ENCODE measurements at regions not wholly inside any gene's neighbourhood (a gene's known extent, or its start where the extent isn't known, plus 50 kb on each side); places are given as distances from the start of the nearest gene placed in this dataset.
"Not testable (repeated sequence)": the region's sequence is repeated elsewhere in the genome, so short reads cannot be mapped to it uniquely, and the experiment has no call there.

DNA sequence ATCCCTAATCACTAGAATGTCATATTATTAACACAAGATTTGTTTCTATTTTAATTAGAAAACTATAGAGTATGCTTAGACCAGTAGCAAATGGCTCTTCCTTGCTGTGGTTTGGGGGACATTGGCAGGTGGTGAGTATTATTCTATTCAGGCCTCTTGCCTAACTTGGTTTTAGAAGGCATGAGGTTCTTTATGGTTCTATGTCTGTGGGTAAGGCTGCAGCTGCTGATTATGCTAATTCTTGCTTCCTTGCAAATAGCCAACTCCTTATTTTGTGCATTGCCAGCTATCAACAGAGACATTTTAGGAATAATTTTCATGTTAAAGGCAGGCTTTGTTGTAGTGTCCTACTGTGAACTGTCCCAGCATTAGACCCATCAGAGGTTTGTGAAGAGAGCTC is 1344.9 kb downstream of the UQCRFS1 start:
- CTCF ChIA-PET = no interaction called here
- Mint-ChIP-seq H3K27ac (no peak overlapping the region), H3K36me3 (peaks cover 0 to 5% (median 3%) of the 10 kb centered on the region in 3 donors), H3K9me3 (peaks cover 30 to 50% (median 47%) of the 10 kb centered on the region in 5 donors), H3K27me3 (no peaks in the 10 kb centered on the region), H3K4me3 (no peak overlapping the region), H3K4me1 (no peaks in the 10 kb centered on the region)
- H3K4me1 ChIP-seq (ENCODE audit: insufficient read depth, low read length) = no peaks in the 10 kb centered on the region
- no peaks in the 10 kb centered on the region for H3K36me3 ChIP-seq (ENCODE audit: insufficient read depth, low read length)
- H3K27ac ChIP-seq (ENCODE audit: low read depth, low read length) = no peak overlapping the region
- no peaks in the 10 kb centered on the region for H3K9me3 ChIP-seq (ENCODE audit: low read length)
- no peak overlapping the region for H3K4me3 ChIP-seq (ENCODE audit: low read length)
- H3K27me3 ChIP-seq (ENCODE audit: insufficient read depth, low read length, poor library complexity, severe bottlenecking) = no peaks in the 10 kb centered on the region
- POLR2A ChIA-PET = no interaction called here
- no peak for DNase-seq

DNA sequence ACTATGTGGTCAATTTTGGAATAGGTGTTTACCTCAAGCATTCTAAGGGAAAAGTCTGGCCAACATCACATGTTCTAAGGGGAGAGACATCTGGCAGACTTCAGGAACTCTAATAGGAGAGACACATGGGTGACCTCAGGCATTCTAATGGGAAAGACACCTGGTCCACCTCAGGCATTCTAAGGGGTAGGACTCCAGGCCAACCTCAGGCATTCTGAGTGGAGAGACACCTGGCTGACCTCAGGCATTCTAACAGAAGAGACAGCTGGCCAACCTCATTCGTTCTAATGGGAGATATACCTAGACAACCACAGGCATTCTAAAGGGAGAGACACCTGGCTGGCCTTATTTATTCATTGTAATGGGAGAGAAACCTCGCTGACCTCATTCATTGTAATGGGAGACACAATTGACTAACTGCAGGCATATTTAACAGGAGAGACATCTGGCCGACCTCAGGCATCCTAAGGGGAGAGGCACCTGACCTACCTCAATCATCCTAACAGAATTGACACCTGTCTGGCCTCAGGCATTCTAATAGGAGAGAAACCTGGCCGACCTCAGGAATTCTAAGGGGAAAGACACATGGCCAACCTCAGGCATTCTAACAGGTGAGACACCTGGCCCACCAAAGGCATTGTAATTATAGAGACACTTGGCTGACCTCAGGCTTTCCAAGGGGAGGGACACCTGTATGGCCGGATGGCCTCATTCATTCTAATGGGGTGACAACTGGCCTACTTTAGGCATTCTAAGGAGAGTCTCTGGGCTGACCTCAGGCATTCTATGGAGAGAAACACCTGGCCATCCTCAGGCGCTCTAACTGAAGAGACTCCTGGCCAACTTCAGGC is 1346.8 kb downstream of the UQCRFS1 start:
- ChIA-PET POLR2A (no interaction called here), CTCF (no interaction called here)
- Histone ChIP-seq H3K27ac (ENCODE audit: low read depth, low read length) (no peak overlapping the region), H3K27me3 (ENCODE audit: insufficient read depth, low read length, poor library complexity, severe bottlenecking) (no peaks in the 10 kb centered on the region), H3K4me1 (ENCODE audit: insufficient read depth, low read length) (no peaks in the 10 kb centered on the region), H3K36me3 (ENCODE audit: insufficient read depth, low read length) (no peaks in the 10 kb centered on the region), H3K4me3 (ENCODE audit: low read length) (no peak overlapping the region), H3K9me3 (ENCODE audit: low read length) (peaks cover 6% of the 10 kb centered on the region)
- Mint-ChIP-seq H3K4me1 (no peaks in the 10 kb centered on the region), H3K9me3 (peaks cover 38 to 56% (median 48%) of the 10 kb centered on the region in 5 donors), H3K27ac (no peak overlapping the region), H3K27me3 (no peaks in the 10 kb centered on the region), H3K36me3 (peaks cover 0 to 5% (median 3%) of the 10 kb centered on the region in 3 donors), H3K4me3 (no peak overlapping the region)
- DNase-seq = no peak

DNA sequence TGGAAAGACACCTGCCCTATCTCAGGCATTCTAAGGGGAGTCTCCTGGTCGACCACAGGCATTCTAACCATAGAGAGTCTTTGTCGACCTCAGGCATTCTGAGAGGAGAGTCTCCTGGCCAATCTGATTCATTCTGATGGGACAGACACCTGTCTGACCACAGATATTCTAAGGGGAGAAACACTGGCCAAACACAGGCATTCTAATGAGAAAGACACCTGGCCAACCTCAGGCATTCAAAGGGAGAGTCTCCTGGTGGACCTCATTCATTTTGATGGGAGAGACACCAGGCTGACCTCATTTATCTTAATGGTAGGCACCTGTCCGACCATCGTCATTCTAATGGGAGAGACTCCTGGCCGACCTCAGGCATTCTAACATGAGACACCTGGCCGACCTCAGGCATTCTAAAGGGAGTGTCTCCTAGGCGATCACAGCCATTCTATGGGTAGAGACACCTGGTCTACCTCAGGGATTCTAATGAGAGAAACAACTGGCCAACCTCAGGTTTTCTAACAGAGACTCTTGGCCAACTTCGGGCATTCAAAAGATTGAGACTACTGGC is 1351.5 kb downstream of the UQCRFS1 start:
- H3K9me3 ChIP-seq (ENCODE audit: low read length) = peaks cover 16% of the 10 kb centered on the region
- no peak overlapping the region for H3K4me3 ChIP-seq (ENCODE audit: low read length)
- H3K27me3 Mint-ChIP-seq = no peaks in the 10 kb centered on the region
- H3K4me1 ChIP-seq (ENCODE audit: insufficient read depth, low read length) = no peaks in the 10 kb centered on the region
- H3K4me1 Mint-ChIP-seq = no peaks in the 10 kb centered on the region
- peaks cover 0 to 4% (median 3%) of the 10 kb centered on the region in 3 donors for H3K36me3 Mint-ChIP-seq
- no peak overlapping the region for H3K27ac Mint-ChIP-seq
- no peak overlapping the region for H3K27ac ChIP-seq (ENCODE audit: low read depth, low read length)
- no peak for DNase-seq
- peaks cover 56 to 88% (median 85%) of the 10 kb centered on the region in 5 donors for H3K9me3 Mint-ChIP-seq
- no peak overlapping the region for H3K4me3 Mint-ChIP-seq
- H3K36me3 ChIP-seq (ENCODE audit: insufficient read depth, low read length) = no peaks in the 10 kb centered on the region
- ChIA-PET CTCF (no interaction called here), POLR2A (no interaction called here)
- H3K27me3 ChIP-seq (ENCODE audit: insufficient read depth, low read length, poor library complexity, severe bottlenecking) = no peaks in the 10 kb centered on the region

DNA sequence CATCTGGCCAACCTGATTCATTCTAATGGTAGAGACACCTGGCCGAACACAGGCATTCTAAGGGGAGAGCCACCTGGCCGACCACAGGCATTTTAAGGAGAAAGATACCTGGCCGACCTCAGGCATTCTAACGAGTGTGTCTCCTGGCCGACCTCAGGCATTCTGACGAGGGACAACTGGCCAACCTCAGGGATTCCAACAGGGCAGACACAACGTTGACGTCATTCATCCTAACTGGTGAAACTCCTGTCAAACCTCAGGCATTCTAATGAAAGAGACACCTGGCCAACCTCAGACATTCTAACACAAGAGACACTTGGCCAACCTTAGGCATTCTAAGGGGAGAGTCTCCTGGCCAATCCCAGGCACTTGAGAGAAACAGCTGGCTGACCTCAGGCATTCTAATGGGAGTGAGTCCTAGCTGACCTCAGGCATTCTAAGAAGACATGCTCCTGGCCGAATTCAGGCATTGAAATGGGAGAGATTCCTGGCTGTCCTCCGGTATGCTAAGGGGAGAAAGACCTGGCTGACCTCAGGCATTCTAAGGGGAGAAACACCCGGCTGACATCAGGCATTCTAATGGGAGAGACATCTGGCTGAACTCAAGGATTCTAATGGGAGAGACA is 1352.5 kb downstream of the UQCRFS1 start:
- Mint-ChIP-seq H3K27me3 (peaks cover 0 to 3% of the 10 kb centered on the region in 2 donors), H3K4me1 (no peaks in the 10 kb centered on the region), H3K9me3 (peaks cover 51 to 87% (median 85%) of the 10 kb centered on the region in 5 donors), H3K27ac (no peak overlapping the region), H3K36me3 (peaks cover 0 to 4% (median 3%) of the 10 kb centered on the region in 3 donors), H3K4me3 (no peak overlapping the region)
- POLR2A ChIA-PET = no interaction called here
- no peaks in the 10 kb centered on the region for H3K4me1 ChIP-seq (ENCODE audit: insufficient read depth, low read length)
- no peaks in the 10 kb centered on the region for H3K27me3 ChIP-seq (ENCODE audit: insufficient read depth, low read length, poor library complexity, severe bottlenecking)
- H3K4me3 ChIP-seq (ENCODE audit: low read length) = no peak overlapping the region
- DNase-seq = no peak
- no peaks in the 10 kb centered on the region for H3K36me3 ChIP-seq (ENCODE audit: insufficient read depth, low read length)
- peaks cover 16% of the 10 kb centered on the region for H3K9me3 ChIP-seq (ENCODE audit: low read length)
- CTCF ChIA-PET = no interaction called here
- H3K27ac ChIP-seq (ENCODE audit: low read depth, low read length) = no peak overlapping the region

DNA sequence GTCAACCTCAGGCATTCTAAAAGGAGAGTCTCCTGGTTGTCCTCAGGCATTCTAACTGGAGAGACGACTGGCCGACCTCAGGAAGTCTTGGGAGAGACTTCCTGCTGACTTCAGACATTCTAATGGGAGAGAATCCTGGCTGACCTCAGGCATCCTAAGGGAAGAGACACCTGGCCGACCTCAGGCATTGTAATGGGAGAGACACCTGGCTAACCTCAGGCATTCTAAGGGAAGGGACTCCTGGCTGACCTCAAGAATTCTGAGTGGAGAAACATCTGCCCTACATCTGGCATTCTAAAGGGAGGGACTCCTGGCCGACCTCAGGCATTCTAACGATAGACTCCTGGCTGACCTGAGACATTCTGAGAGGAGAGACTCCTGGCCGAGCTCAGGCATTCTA is 1353.3 kb downstream of the UQCRFS1 start:
- DNase-seq = no peak
- peaks cover 50 to 88% (median 85%) of the 10 kb centered on the region in 5 donors for H3K9me3 Mint-ChIP-seq
- no peaks in the 10 kb centered on the region for H3K36me3 ChIP-seq (ENCODE audit: insufficient read depth, low read length)
- H3K27ac Mint-ChIP-seq = no peak overlapping the region
- H3K4me1 ChIP-seq (ENCODE audit: insufficient read depth, low read length) = no peaks in the 10 kb centered on the region
- H3K27ac ChIP-seq (ENCODE audit: low read depth, low read length) = no peak overlapping the region
- H3K9me3 ChIP-seq (ENCODE audit: low read length) = peaks cover 16% of the 10 kb centered on the region
- ChIA-PET POLR2A (no interaction called here), CTCF (no interaction called here)
- H3K27me3 ChIP-seq (ENCODE audit: insufficient read depth, low read length, poor library complexity, severe bottlenecking) = no peaks in the 10 kb centered on the region
- H3K4me3 Mint-ChIP-seq = no peak overlapping the region
- H3K4me1 Mint-ChIP-seq = no peaks in the 10 kb centered on the region
- peaks cover 0 to 3% of the 10 kb centered on the region in 2 donors for H3K27me3 Mint-ChIP-seq
- peaks cover 0 to 4% (median 0%) of the 10 kb centered on the region in 3 donors for H3K36me3 Mint-ChIP-seq
- no peak overlapping the region for H3K4me3 ChIP-seq (ENCODE audit: low read length)

DNA sequence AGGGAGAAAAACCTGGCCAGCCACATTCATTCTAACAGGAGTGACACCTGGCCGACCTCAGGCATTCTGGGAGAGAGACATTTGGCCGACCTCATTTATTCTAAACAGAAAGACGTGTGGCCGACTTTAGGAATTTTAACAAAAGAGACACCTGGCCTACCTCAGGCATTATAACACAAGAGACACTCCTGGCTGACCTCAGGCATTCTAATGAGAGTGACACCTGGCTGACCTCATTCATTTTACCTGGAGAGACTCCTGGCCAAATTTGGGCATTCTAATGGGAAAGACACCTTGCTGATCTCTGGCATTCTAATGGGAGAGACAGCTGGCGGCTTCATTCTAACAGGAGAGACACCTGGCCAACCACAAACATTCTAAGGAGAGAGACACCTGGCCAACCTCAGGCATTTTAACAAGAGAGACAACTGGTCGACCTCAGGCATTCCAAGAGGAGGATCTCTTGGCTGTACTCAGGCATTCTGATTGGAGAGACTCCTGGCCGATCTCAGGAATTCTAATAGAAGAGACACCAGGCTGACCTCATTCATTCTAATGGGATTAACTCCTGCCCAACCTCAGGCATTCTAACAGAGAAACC is 1353.9 kb downstream of the UQCRFS1 start:
- CTCF ChIA-PET = no interaction called here
- Histone ChIP-seq H3K27me3 (ENCODE audit: insufficient read depth, low read length, poor library complexity, severe bottlenecking) (no peaks in the 10 kb centered on the region), H3K27ac (ENCODE audit: low read depth, low read length) (no peak overlapping the region), H3K9me3 (ENCODE audit: low read length) (peaks cover 16% of the 10 kb centered on the region), H3K4me3 (ENCODE audit: low read length) (no peak overlapping the region), H3K4me1 (ENCODE audit: insufficient read depth, low read length) (no peaks in the 10 kb centered on the region), H3K36me3 (ENCODE audit: insufficient read depth, low read length) (no peaks in the 10 kb centered on the region)
- no peaks in the 10 kb centered on the region for H3K4me1 Mint-ChIP-seq
- H3K36me3 Mint-ChIP-seq = peaks cover 0 to 4% (median 0%) of the 10 kb centered on the region in 3 donors
- no peak overlapping the region for H3K4me3 Mint-ChIP-seq
- peaks cover 0 to 3% of the 10 kb centered on the region in 2 donors for H3K27me3 Mint-ChIP-seq
- H3K27ac Mint-ChIP-seq = no peak overlapping the region
- H3K9me3 Mint-ChIP-seq = peaks cover 50 to 90% (median 87%) of the 10 kb centered on the region in 5 donors
- no peak for DNase-seq
- POLR2A ChIA-PET = no interaction called here

DNA sequence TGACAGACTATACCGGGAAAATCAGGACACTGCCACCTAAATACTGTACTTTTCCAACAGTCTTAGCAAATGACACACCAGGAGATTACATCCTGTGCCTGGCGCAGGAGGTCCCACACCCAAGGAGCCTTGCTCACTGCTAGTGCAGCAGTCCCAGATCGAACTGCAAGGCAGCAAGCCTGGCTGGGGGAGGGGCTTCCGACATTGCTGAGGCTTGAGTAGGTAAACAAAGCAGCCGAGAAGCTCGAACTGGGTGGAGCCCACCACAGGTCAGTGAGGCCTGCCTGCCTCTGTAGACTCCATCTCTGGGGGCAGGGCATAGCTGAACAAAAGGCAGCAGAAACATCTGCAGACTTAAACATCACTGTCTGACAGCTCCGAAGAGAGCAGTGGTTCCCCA is 1360.0 kb downstream of the UQCRFS1 start:
- H3K27ac ChIP-seq (ENCODE audit: low read depth, low read length); H3K4me1 Mint-ChIP-seq; H3K4me1 ChIP-seq (ENCODE audit: insufficient read depth, low read length); POLR2A ChIA-PET; H3K4me3 Mint-ChIP-seq; H3K9me3 ChIP-seq (ENCODE audit: low read length); H3K4me3 ChIP-seq (ENCODE audit: low read length); H3K27me3 Mint-ChIP-seq; CTCF ChIA-PET; H3K36me3 ChIP-seq (ENCODE audit: insufficient read depth, low read length); H3K27me3 ChIP-seq (ENCODE audit: insufficient read depth, low read length, poor library complexity, severe bottlenecking); DNase-seq; H3K27ac Mint-ChIP-seq: not testable (repeated sequence)
- H3K36me3 Mint-ChIP-seq = peaks cover 0 to 13% (median 4%) of the 10 kb centered on the region in 3 donors
- H3K9me3 Mint-ChIP-seq = peaks cover 17 to 78% (median 70%) of the 10 kb centered on the region in 5 donors

DNA sequence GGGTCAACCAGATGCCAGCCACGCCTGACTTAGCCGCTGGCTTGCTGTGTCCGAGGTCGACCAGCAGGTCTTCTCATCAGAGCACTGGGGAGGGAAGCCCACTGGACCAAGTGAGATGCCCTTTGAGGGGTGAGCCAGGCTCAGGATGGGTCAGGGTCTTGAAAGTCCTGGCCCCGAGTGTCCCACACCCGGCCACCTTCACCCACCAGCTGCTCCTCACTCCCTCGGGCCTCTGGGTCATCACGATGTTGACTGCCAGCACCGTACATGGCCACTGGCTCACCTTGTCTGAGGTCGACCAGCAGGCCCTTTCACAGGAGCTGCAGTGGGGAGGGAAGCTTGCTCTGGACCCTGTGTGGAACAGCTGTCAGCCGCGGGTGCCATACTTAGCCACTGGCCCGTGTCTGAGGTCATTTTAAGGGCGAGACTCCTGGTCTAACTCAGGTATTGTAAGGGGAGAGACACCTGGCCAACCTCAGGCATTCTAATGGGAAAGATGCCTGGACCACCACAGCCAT is 1361.3 kb downstream of the UQCRFS1 start:
- no peak for DNase-seq
- Histone ChIP-seq H3K4me1 (ENCODE audit: insufficient read depth, low read length) (no peaks in the 10 kb centered on the region), H3K27me3 (ENCODE audit: insufficient read depth, low read length, poor library complexity, severe bottlenecking) (no peaks in the 10 kb centered on the region), H3K4me3 (ENCODE audit: low read length) (no peak overlapping the region), H3K9me3 (ENCODE audit: low read length) (peaks cover 4% of the 10 kb centered on the region), H3K27ac (ENCODE audit: low read depth, low read length) (no peak overlapping the region), H3K36me3 (ENCODE audit: insufficient read depth, low read length) (no peaks in the 10 kb centered on the region)
- POLR2A ChIA-PET = no interaction called here
- CTCF ChIA-PET = no interaction called here
- Mint-ChIP-seq H3K27me3 (peaks cover 0 to 3% of the 10 kb centered on the region in 2 donors), H3K27ac (no peak overlapping the region), H3K4me3 (no peak overlapping the region), H3K36me3 (peaks cover 0 to 13% (median 5%) of the 10 kb centered on the region in 3 donors), H3K4me1 (no peaks in the 10 kb centered on the region), H3K9me3 (peaks cover 22 to 75% (median 69%) of the 10 kb centered on the region in 5 donors)

Measured in CD8-positive, alpha-beta memory T cell (primary cell).